Adrenal gland (tissue), 5 donors: ENCODE measurements at regions not wholly inside any gene's neighbourhood (a gene's known extent, or its start where the extent isn't known, plus 50 kb on each side); places are given as distances from the start of the nearest gene placed in this dataset.

Experiments used
- POLR2A ChIP-seq, 2 donors: fragments of 450-650 bp; IDR thresholded peaks; one replicate each; pipeline ENCODE4 v1.6.1; 2017; ENCODE audit warnings: antibody characterized with exemption in 2 of 2, mild to moderate bottlenecking in 2 of 2, moderate library complexity in 1 of 2
- TF ChIP-seq, protein P1 (sequence below), 6 experiments: fragments of 450-650 bp in 4 of 6; fragments of 200-600 bp in 2 of 6; sonication (generic) in 1 of 6; IDR thresholded peaks; 1 replicate in 5 of 6; 2 replicates in 1 of 6; pipeline versions ENCODE4 v1.5.1 to v1.8.0; 2016 to 2021; ENCODE audit warnings: antibody characterized with exemption in 6 of 6, mild to moderate bottlenecking in 2 of 6, moderate library complexity in 1 of 6
- donor health status: DM: no; HTN: no; CAD: no.

DNA sequence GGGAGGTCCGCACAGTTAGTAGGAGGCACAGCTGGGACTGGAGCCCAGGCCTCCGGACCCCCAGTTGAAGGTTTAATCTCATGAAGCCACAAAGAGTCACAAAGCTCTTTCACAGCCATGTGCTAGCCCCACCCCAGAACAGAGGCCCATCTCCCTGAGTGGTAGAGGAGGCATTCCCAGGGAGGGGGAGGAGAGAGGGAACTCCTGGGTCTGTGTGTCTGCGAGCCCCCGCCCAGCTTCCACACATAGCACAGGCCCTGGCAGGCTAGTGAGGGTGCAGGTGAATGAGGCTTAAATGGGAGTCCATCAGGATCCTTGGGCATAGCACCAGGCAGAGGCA lies 197.8 kb downstream of the MATN1 start:
- TF ChIP-seq, protein P1, sequence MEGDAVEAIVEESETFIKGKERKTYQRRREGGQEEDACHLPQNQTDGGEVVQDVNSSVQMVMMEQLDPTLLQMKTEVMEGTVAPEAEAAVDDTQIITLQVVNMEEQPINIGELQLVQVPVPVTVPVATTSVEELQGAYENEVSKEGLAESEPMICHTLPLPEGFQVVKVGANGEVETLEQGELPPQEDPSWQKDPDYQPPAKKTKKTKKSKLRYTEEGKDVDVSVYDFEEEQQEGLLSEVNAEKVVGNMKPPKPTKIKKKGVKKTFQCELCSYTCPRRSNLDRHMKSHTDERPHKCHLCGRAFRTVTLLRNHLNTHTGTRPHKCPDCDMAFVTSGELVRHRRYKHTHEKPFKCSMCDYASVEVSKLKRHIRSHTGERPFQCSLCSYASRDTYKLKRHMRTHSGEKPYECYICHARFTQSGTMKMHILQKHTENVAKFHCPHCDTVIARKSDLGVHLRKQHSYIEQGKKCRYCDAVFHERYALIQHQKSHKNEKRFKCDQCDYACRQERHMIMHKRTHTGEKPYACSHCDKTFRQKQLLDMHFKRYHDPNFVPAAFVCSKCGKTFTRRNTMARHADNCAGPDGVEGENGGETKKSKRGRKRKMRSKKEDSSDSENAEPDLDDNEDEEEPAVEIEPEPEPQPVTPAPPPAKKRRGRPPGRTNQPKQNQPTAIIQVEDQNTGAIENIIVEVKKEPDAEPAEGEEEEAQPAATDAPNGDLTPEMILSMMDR (IDR thresholded peaks at IDR 0.05) = no peak
- no peak for TF ChIP-seq POLR2A (IDR thresholded peaks at IDR 0.05)
